GM18909 (cell line): ENCODE measurements at regions not wholly inside any gene's neighbourhood (a gene's known extent, or its start where the extent isn't known, plus 50 kb on each side); places are given as distances from the start of the nearest gene placed in this dataset.

ENCODE experiments used
- ATAC-seq: cut with Tn5 transposase; IDR thresholded peaks from one replicate; pipeline ENCODE4 v1.9.1; 2021; ENCODE audit warnings: mild to moderate bottlenecking; ENCODE audit not compliant: unreplicated experiment, poor library complexity

DNA sequence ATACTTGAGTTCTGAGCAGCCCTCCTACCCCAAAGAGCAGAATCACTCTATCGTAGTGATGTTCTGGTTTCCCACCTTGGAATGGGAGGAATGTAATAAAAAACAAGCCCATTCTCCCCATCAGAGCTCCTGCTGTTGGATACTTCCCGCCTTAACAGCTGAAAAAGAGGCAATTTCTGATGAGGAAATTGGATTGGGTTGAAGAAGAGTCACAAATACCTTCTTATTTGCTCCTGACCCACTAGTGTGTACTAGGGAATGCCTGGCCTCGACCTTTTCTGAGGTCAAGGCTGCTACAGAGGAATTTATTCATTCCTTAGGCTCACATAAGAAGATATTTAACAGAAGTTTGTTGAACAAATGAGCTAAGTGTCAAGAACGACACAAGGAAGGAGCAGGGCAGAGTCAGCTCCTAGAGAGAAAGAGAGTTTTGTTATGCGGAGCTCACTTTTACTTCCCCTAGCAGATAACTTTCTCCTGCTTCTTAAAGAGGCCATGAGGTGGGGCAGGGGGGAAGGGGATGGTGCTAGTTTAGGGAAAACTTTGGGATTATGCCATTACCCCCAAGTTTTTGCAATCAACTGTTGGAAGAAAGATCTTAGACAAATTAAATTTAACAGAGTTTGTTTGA lies 273.8 kb upstream of the CLNK start:
- ATAC-seq, result no peak

DNA sequence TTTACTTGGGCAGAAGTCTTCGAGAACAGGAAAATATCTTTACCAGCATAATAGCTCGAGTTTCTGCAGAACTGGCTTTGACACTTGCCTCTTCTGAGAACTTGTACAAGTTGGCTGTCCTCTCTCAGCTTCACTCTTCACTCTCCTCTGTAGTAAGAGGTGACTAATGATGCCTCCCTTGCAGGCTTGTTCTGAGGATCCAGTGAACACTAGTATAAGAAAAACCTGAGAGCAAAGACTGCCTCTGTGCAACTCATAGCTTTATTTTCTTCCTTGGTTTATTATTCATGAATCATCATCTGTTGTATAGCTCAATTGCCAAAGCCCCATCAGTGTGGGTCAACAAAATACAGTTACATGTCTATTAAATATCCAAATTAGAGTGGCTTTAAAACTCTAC lies 266.7 kb upstream of the CLNK start:
- ATAC-seq, result no peak

- peak; percentile 51 for ATAC-seq
Observed at GRCh38 chr4:10949039-10949733, 264.6 kb upstream of the CLNK start.

DNA sequence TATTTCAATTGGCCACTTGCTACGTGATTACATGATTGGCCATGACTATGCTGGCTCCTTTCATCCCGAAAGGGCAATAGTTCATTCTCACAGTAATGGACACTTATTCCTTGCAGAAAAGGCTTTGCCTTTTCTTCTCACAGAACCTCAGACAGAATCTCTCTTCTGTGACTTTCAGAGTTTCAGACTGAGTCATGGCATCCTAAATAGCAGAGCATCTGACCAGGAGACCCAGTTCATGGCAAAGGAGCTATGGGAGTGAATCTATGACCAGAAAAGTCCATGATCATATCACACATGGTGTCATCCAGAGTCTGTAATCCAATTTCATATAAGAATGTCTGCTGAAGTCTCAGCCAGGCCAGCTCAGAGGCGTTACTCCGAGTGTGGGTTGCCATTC lies 263.3 kb upstream of the CLNK start:
- ATAC-seq, result no peak

- no peak for ATAC-seq
Observed at GRCh38 chr4:10944321-10944720, 259.8 kb upstream of the CLNK start.

DNA sequence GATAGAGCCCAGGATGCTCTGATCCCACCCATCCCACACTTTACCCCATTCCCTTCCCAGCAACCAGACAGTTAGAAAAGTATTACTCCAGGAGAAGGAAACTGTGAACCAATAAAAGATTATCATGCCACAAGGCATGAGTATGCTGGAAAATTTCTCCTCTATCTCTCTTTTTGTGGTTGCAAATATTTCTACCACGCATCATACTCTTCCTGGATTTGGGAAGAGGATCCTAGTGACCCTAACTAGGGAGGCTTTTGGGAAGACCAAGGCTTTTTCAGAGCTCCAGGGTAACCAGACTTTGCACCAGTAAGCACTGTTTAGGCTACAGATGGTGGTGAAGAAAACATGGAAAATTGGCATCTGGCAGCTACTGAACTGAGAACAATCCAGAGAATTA lies 257.6 kb upstream of the CLNK start:
- ATAC-seq, result no peak

DNA sequence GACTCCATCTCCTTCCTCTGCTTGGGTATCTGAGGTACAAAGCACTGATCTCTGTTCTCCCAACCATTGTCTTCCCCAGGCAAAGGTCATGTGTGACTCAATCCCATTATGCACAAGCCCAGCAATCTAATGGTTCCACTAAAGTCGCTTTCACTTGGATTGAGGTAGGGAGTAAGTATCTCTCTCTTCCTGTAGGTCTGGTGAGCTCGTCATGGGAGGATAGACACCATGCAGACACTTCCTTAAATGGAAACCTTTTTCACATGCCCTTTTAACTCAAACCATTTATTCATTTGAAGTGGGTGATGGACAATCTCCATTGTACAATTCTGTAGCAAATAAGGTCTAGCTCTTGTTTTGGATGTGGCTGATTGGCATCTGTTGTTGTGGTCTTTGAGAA lies 245.2 kb upstream of the CLNK start:
- no peak for ATAC-seq

DNA sequence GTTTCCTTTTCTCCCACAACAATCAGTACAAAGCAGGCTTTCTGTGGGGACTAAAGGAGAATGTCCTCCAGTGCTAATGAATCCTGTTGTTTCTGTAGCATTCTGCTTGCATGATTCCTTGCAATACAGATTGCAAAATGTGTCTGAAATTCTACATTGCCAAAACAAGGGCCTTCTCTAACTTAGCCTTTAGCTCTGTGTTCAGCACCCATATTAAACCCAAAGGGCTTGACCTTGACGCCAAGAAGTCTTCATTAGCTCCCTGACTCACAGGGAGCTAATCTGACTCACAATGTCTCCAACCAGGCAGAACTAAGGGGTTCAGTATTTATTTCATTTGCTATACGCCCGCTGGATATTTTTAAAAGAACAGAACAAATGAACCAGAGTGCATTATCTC lies 241.4 kb upstream of the CLNK start:
- no peak for ATAC-seq

DNA sequence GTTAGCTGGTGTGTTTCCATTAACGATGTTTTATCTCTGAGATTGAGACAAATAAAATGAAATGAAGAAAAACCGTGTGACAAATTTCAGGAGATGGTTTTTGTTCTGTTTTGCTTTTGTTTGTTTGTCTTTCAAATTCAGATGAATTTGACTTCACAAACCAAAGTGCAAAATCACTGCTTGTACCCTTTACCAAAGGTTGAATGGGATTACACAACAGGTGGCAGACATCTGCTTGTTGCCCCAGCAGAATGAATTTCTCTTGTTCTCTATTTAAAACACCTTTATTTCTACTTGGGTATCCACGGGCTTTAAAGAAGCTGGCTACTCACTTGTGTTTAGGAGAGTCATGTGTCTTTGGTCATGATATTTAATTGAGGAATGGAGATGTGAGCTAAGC lies 239.7 kb upstream of the CLNK start:
- ATAC-seq, result no peak

- no peak for ATAC-seq
Observed at GRCh38 chr4:10917566-10917965, 233.0 kb upstream of the CLNK start.

DNA sequence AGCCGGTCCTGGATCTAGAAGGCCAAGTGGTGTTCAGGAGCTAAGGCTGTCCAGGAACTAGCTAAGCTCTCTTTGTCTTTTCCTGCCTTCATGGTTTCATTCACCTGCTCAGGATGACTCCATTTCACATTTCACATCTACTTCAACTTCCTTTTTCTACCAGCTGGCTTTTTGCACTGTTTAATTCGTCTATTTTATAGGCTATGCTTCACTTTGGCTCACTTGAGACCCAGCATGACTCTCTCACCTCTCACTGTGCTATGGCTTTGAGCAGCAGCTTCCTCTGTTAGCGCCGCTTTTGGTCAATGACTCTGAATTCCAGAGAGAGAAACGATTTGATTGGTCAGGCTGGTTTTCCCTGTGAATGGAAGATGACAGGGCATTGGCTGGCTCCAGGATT lies 213.5 kb upstream of the CLNK start:
- no peak for ATAC-seq

DNA sequence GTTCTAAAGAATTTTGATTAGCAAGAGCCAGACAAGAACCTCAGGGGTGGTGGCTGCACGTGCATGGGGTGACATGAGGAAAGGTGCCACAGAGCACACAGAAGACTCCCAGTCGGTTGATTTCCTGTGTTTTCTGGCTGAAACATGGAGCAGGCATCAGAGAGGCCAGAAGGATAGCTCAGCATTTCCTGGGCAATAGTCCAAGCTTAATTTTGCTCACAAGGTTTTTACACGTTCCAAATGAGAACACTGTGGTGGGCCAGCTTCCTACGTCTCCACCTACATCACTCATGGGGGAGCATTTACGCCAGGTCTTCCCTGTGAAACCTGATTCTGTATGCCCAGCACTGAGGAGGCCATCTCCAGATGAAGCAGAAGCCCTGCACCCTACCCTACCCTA lies 212.5 kb upstream of the CLNK start:
- ATAC-seq, result no peak

GRCh38 chr4:10893395-10893794 lies 208.8 kb upstream of the CLNK start:
- peak; percentile 81 for ATAC-seq

DNA sequence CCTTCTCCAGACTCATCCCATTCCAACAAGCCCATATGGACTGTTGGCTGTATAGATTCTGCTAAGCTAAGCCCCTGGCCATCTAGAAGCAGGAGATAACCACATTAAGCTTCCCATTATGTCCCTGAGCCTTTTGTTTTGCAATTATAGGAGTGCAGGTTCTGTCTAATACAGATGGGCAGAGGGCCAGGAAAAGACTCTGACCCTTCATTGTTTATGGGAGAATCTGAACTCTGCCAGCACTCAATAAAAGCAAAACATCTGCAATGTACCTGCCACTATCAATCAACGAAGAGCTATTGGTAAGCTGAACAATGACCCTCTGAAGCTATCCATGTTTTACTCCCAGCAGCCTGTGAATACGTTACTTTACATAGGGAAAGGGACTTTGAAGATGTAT lies 207.3 kb upstream of the CLNK start:
- ATAC-seq, result no peak

DNA sequence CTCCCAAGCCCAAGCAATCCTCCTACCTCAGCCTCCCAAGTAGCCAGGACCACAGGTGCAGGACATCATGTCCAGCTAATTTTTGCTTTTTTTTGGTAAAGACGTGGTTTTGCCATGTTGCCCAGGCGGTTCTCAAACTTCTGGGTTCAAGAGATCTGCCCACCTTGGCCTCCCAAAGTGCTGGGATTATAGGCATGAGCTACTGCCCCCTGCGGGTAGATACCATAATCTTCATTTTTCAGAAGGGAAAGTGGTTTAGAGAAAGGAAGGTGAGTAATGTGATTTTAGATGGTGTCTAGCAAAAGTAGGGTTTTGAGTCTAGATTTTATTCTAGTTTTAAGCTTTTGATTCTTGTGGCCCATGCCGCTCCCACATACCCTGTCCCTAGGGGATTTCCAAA lies 205.3 kb upstream of the CLNK start:
- no peak for ATAC-seq

- no peak for ATAC-seq
Observed at GRCh38 chr4:10879411-10880110, 195.0 kb upstream of the CLNK start.

- no peak for ATAC-seq
Observed at GRCh38 chr4:10878861-10879260, 194.3 kb upstream of the CLNK start.

GRCh38 chr4:10877076-10877475 lies 192.5 kb upstream of the CLNK start:
- no peak for ATAC-seq

DNA sequence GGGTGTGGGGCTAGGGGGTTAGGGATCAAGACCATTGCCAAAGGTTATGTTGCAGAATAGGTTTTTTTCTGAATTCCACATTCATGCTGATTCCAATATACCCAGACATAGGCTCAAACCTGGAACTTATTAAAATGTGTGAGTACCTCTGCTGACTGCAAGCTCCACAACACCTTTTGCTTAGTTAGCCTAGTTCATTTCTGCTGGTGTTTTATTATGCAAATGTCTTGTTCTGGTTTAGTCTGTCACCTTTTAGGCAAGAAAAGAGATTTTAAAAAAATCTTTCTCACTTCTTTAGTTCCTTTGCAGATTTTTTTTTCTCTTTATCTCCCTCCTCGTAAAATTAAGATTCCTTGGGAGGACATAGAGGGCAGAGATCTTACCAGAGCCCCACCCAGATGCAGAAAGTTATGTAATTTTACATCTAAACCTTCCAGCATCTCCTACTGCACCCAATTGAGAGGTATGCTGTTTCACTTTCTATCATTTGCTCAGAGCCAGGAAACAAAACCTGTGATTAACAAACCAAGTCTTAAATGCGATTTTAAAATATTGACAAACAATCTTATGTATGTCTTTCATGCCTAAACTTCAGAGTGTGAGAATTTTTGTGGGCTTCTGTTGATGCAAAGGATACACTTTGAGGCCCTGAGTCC lies 190.7 kb upstream of the CLNK start:
- no peak for ATAC-seq

GRCh38 chr4:10873809-10874208 lies 189.2 kb upstream of the CLNK start:
- no peak for ATAC-seq

- ATAC-seq, result peak; percentile 58
Observed at GRCh38 chr4:10872833-10873517, 188.4 kb upstream of the CLNK start.
